ENCODE measurements at regions not wholly inside any gene's neighbourhood (a gene's known extent, or its start where the extent isn't known, plus 50 kb on each side); places are given as distances from the start of the nearest gene placed in this dataset.

DNA sequence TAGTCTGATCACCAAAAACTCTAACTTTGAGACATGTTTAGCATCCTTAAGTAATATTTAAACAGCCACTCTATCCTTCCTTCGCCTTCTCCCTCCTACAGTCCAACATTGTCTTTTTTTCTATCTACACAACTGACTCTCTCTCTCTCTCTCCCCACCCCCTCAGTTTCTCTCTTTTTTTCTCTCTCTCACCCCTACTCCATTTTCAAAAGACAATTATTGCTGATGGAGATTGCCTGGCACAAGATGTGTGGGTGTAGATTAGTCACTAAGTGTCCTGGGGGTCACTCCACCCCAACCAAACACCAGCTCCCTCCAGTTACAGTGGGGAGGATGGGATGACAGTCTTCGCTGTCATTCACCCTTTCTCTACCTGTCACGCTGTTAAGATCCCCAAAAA is 94.5 kb upstream of the NFIA start:
- DNase-seq (ENCODE audit: low spot score): no peak

DNA sequence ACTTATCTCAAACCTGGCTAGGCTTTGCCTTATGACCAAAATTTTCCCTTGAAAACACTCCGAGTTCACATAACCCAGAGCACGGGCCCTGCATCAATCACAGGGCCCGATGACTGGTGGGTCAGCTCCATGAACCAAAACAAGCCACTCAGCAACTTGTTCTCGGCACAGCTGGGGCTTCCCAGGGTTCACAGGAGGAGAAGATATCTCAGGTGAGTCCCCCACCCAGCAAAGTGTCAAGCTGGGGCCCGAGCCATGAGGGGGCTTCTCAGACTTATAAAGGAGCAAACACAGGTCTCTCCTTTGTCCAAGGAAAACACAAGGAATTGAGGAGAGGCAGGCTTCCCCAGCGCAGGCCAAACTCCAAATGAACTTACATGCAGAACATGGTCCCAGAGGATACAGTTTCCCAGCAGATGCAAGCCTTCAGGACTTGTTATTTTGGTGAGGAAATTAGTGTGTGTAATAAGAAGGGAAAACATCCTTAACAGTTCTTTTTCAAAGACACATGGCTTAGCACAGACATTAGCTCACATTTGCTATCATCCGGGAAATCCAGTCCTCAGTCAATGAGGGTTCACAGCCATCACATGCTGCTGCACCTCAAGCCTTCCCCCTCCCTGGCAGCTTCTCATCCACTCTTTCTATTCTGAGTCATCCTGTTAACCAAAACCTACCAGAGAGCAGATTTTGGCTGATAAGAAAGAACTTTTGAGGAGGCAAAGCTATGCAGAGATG is 98.1 kb upstream of the NFIA start:
- DNase-seq (ENCODE audit: low spot score): no peak

DNA sequence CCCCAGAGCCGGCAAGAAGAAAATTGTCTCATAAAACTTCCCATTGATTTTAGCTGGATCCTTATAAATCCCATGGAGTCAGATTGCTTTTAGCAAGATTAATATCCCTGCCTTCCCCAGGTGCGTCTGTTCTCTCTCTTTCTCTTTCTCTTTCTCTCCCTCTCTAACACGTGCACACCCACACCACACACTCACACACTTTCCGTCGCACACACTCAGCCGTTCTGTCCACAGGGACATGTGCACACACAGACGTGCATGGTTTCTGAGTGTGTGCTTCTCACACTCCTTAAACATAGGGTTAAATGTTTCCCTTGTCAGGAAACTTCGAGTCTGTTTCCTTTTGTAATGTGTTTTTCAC is 98.7 kb upstream of the NFIA start:
- no peak for DNase-seq (ENCODE audit: low spot score)

DNA sequence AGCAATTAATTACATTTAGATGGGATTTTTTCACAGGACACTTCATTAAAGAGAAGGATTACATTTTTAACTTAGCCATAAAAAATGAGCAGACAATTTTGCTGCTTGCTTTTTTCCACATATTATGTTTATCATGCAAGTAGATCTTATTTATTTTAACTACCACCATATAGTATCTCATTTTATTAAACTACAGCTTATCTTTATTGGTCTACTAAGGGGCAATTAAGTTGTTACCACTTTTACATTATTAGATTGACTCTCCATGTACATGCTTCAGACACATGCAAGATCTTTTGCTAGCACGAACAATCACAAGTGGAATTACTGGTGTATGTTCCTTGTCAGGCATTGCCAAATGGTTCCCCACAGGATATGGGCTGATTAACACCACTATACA is 99.8 kb upstream of the NFIA start:
- no peak for DNase-seq (ENCODE audit: low spot score)

DNA sequence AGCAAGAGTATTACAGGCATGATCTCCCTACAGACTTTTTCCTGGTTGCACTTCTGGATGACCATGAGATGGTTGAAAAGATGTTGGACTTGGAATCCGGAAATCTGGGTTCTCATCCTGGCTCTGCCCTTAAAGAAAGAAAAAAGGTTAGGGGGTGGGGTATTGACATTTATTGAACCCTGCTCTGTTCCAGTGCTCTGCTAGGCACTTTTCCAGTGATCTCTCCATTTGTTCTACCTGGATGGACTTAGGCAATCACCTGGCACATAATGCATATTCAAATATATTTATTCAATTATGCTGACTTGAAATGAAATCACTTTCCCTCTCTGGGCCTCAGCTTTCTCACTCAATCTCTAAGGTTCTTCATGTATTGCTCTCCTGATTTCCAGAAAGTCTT is 101.0 kb upstream of the NFIA start:
- no peak for DNase-seq (ENCODE audit: low spot score)

DNA sequence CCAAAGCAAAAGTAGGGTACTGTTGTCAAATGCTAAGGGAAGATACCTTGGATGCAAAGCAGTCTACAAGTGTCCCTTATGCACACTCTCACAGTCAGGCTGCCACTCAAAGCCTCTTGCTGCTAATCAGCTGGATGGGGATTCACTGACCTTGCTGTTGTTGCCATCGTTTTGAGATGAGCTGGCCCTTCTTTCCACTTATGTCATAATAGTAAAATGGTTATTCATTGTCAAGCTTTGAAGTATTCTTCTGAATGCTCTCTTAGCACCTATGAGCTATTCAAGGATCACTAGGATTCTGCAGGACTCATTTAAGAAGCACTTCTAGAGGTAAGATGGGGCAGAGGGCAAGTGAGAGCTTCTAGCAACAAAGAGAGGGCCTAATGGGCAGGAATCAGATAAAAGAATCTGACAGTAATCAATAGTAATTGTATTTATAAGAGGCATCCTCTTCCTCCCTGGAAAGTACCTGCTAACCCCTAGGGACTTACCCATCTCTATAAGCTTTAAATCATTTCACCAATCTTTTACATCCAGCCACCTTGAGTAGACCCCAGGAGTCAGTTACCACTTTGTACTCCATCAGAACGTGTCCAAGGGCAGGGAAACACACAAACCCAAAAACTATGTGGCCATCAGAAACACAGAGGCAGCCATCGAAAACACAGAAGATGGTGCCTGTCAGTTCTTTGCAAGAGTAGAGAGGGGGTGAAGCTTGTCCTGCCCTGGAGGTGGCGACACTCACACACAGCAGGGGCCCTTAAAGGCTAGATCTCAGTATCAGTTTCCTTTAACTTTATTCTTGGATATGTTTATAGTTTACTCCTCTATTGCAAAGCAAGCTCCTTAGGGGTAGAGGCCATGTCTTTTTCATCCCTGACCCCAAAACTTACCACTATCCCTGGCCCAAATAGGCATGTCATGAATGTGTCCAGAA is 103.7 kb upstream of the NFIA start:
- DNase-seq (ENCODE audit: low spot score): peak; percentile 22

DNA sequence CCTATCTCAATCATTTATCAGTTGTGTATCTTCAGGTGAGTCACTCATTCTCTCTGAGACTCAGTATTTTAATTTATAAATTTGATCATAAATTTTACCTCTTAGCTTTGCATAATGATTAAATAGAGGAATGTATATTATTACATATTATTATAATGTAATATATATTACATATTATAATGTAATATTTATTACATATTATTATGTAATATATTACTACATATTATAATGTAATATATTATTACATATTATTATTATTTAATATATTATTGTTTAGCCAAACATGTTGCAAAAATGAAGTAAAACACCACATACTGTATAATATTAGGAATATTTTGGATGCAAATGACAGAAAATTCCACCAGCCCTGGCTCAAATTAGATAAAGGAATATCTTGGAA is 104.7 kb upstream of the NFIA start:
- DNase-seq (ENCODE audit: low spot score): no peak

DNA sequence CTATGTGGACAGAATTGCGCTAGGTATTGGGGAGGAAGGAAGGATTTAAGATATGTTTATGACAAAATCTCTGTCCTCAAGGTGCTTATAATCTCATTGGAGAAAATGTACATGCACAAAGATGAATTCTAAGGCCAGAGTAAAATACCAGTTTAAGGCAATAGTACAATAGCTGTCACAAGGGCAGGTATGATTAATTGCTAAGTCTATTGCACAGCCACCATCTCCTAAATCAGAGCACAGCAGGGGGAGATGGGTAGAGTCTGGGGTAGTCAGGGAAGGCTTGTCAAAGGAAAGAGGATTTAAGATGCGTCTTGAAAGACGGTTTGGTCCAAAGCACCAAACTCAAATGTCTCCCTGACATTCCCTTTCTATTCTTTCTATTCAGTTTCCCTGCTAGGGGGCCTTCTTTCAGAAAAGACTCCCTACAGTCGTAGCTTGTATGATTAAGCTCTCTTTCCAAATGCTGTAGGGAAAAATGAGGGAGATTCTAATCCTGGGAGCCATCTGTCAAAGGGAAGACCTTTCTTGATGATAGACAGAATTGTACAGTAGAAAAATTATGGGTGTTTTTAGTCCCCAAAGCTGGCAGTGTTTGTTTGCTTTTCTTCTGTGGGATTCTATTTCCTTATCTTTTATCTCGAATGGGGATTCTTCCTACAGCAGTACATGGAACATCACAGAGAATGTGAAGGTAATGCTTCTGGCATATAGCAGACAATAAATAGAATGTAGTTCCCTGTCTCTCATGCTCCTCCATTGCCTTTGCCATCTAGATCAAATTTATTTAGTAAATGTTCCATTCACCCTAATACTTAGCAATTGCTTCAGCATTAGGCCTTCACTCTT is 107.6 kb upstream of the NFIA start:
- DNase-seq (ENCODE audit: low spot score): no peak

DNA sequence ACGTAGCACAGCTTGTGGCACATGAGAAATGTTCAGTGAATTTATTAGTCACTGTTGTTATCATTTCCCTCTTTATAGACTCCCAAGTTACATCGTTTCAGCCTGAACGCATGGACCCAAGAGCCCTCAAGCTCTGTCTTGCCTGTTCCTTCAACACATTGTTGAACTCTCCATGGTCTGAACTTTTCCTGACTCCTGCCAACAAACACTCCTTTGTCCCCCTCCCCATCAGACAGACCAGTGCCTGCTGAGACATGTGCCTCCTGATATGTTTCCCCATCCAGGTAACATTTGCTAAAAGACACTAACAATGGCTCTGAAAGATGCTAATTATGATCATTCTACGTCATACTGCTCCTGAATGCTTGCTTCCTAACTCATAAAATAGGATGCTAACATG is 108.7 kb upstream of the NFIA start:
- DNase-seq (ENCODE audit: low spot score): no peak

DNA sequence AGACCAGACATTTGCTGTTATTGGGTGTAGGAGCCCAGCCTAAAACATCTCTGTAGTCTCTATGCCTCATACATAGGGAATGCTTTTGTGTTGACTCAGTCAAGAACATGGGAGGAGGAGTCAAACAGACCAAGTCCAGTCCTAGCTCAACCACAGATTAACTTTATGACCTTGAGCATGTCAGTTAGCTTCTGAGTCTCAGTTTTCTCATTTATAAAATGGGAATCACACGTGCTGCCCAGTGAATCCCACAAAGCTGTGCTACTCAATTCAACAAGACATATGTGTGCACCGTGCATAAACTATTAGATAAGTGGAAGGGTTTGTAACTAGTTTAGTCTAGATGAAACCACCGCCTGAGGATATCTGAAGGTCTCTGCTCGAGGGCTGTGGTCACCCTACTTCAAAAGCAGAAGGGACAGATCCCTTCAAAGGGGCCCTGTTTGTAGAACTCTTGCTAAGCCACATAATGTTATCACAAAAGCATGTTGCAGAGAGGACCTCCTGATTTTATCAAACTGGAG is 109.5 kb upstream of the NFIA start:
- DNase-seq (ENCODE audit: low spot score): no peak

DNA sequence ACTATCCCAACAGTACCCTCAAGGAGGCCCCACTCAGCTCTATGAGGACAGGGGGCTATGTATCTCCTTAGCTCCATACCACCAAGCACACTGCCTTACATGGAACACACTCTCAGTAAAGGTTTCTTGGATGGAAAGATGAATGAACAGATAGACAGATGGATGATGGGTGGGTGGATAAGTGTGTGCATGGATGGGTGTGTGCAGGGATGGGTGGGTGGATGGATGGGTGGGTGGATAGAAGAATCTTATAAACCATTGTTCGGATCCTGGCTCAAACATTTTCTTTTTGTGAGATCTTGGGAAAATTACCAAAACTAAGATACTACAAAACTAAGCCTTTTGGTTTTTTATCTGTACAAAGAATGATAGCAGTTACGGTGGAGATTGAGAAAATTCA is 111.0 kb upstream of the NFIA start:
- no peak for DNase-seq (ENCODE audit: low spot score)

DNA sequence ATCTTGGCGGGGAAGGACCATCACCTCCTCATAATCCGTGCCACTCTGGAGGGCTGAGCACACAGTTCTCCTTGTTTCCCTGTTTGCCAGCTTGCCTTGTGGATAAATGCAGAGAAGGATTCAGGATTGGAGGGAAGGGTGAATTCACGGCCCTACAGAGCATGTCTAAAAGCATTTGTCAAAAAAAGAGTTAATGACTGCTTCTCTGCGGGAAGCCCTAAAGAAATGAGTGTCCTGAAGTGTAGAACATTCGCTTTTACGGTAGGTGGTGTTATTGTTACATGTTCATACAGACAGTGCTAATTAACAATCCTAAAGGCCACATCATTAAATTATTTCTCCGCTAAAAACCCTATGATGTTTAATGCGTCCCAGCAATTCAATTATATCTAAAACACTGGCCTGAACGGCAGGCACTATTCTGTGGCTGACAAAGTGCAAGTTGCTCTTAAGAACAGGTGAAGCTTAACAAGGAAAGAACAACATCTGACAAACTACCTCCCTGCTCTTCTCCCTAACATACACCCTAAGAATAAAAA is 112.3 kb upstream of the NFIA start:
- DNase-seq (ENCODE audit: low spot score): peak; percentile 68

DNA sequence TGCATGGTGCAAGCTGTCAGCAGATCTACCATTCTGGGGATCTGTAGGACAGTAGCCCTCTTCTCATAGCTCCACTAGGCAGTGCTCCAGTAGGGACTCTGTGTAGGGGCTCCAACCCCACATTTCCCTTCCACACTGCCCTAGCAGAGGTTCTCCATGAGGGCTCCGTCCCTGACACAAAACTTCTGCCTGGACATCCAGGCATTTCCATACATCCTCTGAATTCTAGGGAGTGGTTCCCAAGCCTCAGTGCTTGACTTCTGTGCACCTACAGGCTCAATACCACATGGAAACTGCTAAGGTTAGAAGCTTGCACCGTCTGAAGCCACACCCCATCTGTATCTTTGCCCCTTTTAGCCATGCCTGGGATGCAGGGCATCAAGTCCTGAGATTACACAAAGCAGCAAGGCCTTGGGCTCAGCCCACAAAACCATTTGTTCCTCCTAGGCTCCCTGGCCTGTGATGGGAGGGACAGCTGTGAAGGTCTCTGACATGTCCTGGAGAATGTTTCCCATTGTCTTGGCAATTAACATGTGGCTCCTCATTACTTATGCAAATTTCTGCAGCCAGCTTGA is 117.0 kb upstream of the NFIA start:
- DNase-seq (ENCODE audit: low spot score): no peak

DNA sequence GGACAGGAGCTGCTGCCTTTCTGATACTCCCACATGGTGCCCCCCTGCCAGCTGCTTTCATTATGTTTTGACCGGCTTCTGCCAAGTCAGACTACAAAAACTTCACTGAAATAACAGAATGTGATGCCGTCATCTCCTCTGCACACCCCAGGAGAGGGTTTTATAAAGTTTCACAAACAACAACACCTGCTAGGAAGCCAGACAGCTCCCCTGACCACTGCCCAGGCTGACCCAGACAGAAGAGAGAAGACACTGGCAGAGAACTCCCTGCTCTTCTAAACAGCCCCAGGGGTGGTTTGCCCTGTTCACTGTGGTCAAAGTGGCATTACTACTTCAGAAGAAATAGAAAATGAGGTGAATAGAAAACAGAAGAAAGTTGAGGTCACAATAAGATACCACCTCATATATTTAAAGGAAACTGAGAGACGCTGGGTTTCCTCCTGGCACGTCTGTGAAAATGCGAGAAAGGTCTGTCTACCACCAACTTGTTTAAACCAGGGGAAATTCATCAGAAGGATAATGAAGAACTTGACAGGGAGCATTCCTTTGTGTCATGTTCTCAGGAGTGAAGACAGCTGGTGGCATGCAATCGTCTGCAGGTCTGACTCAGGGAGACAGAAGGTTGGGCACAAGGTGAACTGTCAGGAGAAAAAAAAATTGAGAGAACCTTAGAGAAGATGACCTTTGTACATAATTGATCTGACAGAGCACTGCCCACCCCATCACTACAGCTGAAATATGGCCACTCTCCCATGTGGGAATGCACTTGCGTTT is 119.0 kb upstream of the NFIA start:
- DNase-seq (ENCODE audit: low spot score): no peak

DNA sequence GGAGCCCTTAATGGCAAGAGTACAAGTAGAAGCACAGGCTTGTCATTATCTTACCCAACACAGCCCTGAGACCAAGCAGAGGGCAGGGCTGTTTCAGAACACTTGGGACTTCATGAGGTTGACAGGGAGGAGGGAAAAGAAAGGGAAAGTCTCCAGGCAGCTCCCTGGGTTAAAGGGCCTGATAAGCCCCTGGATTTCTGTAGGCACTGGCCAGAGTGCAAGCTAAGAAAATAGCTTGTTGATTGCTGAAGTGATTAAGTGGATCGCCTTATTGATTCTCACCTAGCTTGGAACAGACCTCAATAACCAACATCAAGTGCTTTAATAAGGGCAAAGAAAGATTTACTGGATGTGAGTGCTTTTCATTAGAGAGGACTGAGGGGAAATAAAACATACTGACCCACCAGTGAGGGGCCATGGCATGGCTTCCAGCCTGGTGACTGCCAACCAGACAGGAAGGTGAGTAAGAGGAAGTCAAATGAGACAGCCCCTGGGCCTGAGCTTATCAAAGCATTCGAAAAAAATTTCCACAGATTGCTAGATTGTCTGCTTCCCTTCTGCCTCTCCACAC is 121.4 kb upstream of the NFIA start:
- no peak for DNase-seq (ENCODE audit: low spot score)

DNA sequence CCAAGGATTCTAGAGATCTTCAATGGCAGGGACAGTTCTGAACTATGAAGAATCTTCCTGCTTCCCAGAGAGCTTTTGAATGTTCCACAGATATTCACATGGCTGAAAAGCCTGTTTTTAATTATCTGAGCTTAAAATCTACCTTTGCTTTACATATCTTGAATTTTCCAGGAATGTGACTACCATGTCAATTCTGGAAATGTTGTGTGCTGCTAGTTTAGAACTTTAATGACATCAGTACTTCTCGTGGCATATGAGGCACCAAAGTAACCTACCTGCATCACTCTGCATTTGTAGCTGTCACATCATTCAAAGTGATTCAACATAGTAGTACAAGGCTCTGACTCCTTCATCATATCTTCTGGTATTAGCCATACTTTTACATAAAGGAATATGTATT is 122.7 kb upstream of the NFIA start:
- DNase-seq (ENCODE audit: low spot score): no peak

DNA sequence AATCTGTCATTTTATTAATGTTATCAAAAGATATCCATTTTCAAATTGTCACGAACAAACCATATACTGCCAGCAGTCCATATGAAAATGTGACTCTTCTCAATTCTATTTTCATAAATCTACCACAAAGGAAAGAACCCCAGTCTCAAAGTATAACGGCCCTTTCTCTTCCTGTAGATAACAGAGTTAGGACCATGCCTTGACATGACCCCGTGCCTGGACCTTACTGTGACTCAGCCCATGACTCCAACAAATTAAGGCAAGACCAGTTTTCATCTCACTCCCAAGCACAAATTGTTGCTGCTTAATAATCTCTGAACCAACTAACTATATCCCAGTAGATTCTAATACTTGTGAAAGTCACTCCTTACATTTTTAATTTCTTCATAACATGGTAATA is 124.4 kb upstream of the NFIA start:
- no peak for DNase-seq (ENCODE audit: low spot score)

DNA sequence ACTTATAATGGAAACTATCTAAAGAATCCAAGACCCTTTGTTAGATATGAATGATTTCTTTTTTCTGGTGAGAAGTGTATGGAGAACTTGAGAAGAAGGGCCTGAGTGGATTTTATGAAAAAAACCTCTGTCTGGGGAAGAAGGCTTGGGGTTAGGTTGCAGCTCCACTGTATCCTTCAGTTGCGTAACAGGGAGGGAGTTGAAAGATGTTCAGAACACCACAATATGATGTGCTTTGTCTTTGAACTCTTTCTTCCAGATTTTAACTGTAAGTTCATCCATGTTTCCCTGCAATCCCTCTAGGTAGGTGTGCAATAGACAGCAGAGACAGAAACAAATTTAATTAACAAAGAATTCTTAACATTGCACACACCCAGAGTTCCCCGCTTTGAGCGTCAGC is 125.8 kb upstream of the NFIA start:
- DNase-seq (ENCODE audit: low spot score): no peak

DNA sequence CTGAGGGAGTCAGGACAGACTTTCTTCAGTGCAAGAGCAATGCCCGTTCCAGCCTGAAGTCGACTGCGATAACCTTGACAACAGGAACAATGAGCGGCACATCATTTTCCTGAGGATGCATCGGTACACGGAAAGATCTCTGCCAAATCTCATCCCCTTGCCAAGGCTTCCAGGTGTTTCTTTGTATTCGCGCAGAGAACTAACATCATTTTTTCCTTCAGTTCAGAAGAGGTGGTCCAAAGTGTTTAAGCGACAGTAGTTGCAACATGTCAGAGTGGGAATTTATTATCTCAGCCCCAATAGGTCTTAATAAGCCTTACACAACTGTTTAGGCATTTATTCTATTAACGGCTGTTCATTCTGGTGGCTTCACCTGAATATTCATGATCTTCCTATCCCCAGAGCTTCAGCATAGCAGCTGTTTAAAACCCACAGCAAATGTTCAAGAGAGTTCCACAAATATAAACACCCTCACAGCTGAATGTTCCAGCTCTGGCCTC is 129.7 kb upstream of the NFIA start:
- no peak for DNase-seq (ENCODE audit: low spot score)

Data from cerebellar cortex (tissue), 1 donor.